ENCODE measurements at regions not wholly inside any gene's neighbourhood (a gene's known extent, or its start where the extent isn't known, plus 50 kb on each side); places are given as distances from the start of the nearest gene placed in this dataset.

- H2AFZ ChIP-seq (ENCODE audit: low read length), result no peak overlapping the region
- H3K9me2 ChIP-seq (replicated peaks; ENCODE audit: low read length), result no peaks in the 10 kb centered on the region
- no peak overlapping the region for H3K9ac ChIP-seq (ENCODE audit: low read length)
- no peaks in the 10 kb centered on the region for H3K36me3 ChIP-seq (ENCODE audit: low read depth, low read length)
- peak; percentile 17 for DNase-seq
- POLR2A ChIA-PET (ENCODE audit: unreplicated experiment), result no interaction called here
- CTCF ChIA-PET, result no interaction called here
- no peaks in the 10 kb centered on the region for H3K27me3 ChIP-seq (ENCODE audit: low read length)
- H3K79me2 ChIP-seq (ENCODE audit: low read length), result no peaks in the 10 kb centered on the region
- no peak overlapping the region for H3K27ac ChIP-seq (ENCODE audit: low read length)
- no peak for ATAC-seq
- H3K4me3 ChIP-seq (ENCODE audit: low read length), result no peak overlapping the region
- intact Hi-C loops (cut with micrococcal nuclease), result no loop called here
- BruUV-seq (replicated peaks), result no TSS peak
- TF ChIP-seq, protein P1, sequence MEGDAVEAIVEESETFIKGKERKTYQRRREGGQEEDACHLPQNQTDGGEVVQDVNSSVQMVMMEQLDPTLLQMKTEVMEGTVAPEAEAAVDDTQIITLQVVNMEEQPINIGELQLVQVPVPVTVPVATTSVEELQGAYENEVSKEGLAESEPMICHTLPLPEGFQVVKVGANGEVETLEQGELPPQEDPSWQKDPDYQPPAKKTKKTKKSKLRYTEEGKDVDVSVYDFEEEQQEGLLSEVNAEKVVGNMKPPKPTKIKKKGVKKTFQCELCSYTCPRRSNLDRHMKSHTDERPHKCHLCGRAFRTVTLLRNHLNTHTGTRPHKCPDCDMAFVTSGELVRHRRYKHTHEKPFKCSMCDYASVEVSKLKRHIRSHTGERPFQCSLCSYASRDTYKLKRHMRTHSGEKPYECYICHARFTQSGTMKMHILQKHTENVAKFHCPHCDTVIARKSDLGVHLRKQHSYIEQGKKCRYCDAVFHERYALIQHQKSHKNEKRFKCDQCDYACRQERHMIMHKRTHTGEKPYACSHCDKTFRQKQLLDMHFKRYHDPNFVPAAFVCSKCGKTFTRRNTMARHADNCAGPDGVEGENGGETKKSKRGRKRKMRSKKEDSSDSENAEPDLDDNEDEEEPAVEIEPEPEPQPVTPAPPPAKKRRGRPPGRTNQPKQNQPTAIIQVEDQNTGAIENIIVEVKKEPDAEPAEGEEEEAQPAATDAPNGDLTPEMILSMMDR (conservative IDR thresholded peaks at IDR 0.05; ENCODE audit: low read depth, low read length), result no peak
- TF ChIP-seq EZH2phosphoT487 (IDR thresholded peaks at IDR 0.05; ENCODE audit: borderline replicate concordance, low read length) (no peak), EZH2 (IDR thresholded peaks at IDR 0.05; ENCODE audit: low read length, unreplicated experiment) (no peak)
- H3K4me2 ChIP-seq (ENCODE audit: low read length), result no peak overlapping the region
- peaks cover 8% of the 10 kb centered on the region; the same call in 1 of the 2 replicates for H3K9me3 ChIP-seq (ENCODE audit: low read length)
- H3F3A ChIP-seq (ENCODE audit: low read length, unreplicated experiment), result no peaks in the 10 kb centered on the region
- no peaks in the 10 kb centered on the region for H3K4me1 ChIP-seq (ENCODE audit: insufficient read depth, low read length)
- H4K20me1 ChIP-seq (ENCODE audit: low read length), result no peaks in the 10 kb centered on the region
These were observed 304.1 kb upstream of the TENM4 start for GRCh38 chr11:79744941-79745340.

DNA sequence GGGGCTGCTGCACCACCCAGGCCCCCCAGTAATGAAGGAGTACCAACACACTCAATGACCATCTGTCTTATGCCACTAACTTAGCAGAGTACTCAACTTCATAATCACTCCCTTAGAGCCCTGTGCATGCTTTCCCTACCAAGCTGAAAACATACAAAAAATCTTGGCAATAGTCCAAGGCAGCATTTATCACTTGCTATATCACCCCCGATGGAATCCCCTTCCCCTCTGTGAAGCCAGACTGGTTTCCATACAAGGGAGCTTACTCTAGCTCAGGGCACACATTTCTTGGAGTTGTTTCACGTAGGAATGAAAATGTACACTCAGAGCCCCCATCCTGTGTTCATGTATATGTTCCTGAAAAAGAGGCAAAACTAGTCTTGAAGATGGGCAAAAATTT lies 301.3 kb upstream of the TENM4 start:
- TF ChIP-seq EZH2phosphoT487 (IDR thresholded peaks at IDR 0.05; ENCODE audit: borderline replicate concordance, low read length), result no peak
- no peak for ATAC-seq
- no peaks in the 10 kb centered on the region for H4K20me1 ChIP-seq (ENCODE audit: low read length)
- no peaks in the 10 kb centered on the region for H3K27me3 ChIP-seq (ENCODE audit: low read length)
- H3K79me2 ChIP-seq (ENCODE audit: low read length), result no peaks in the 10 kb centered on the region
- no peaks in the 10 kb centered on the region for H3K4me1 ChIP-seq (ENCODE audit: insufficient read depth, low read length)
- ChIA-PET CTCF (no interaction called here), POLR2A (ENCODE audit: unreplicated experiment) (no interaction called here)
- no peaks in the 10 kb centered on the region for H3F3A ChIP-seq (ENCODE audit: low read length, unreplicated experiment)
- intact Hi-C loops (cut with micrococcal nuclease), result no loop called here
- no TSS peak for BruUV-seq (replicated peaks)
- no peak overlapping the region for H2AFZ ChIP-seq (ENCODE audit: low read length)
- H3K4me3 ChIP-seq (ENCODE audit: low read length), result no peak overlapping the region
- H3K36me3 ChIP-seq (ENCODE audit: low read depth, low read length), result no peaks in the 10 kb centered on the region
- no peaks in the 10 kb centered on the region for H3K9me2 ChIP-seq (replicated peaks; ENCODE audit: low read length)
- 0 out of 2 replicates have a peak, but pooled peaks cover 6% of the 10 kb centered on the region for H3K9me3 ChIP-seq (ENCODE audit: low read length)
- no peak for DNase-seq
- no peak overlapping the region for H3K4me2 ChIP-seq (ENCODE audit: low read length)
- H3K9ac ChIP-seq (ENCODE audit: low read length), result no peak overlapping the region
- no peak overlapping the region for H3K27ac ChIP-seq (ENCODE audit: low read length)

DNA sequence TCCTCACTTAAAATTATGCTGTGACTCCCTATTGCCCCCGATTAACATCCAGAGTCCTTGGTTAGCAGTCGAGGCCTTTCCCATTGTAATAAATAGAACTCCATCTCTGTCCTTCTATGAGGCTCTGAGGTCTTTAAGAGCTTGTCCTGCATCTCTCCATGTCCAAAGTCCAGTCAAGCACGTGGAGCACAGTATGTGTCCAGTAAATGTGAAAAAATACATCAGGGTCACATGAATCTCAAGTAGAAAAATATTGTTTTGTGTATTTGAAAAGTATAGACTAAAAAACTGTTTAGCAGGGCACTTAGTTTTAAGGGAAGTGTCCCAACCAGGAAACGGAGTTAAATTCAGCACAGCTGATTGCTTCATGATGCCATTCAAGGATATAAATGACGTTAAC lies 298.8 kb upstream of the TENM4 start:
- DNase-seq, result no peak
- Histone ChIP-seq H3K9ac (ENCODE audit: low read length) (no peak overlapping the region), H3K9me3 (ENCODE audit: low read length) (0 out of 2 replicates have a peak, but pooled peaks cover 6% of the 10 kb centered on the region), H3K36me3 (ENCODE audit: low read depth, low read length) (no peaks in the 10 kb centered on the region), H3K4me3 (ENCODE audit: low read length) (no peak overlapping the region), H3K27me3 (ENCODE audit: low read length) (no peaks in the 10 kb centered on the region), H2AFZ (ENCODE audit: low read length) (no peak overlapping the region), H4K20me1 (ENCODE audit: low read length) (no peaks in the 10 kb centered on the region), H3K79me2 (ENCODE audit: low read length) (no peaks in the 10 kb centered on the region), H3K9me2 (replicated peaks; ENCODE audit: low read length) (no peaks in the 10 kb centered on the region), H3F3A (ENCODE audit: low read length, unreplicated experiment) (no peaks in the 10 kb centered on the region), H3K4me2 (ENCODE audit: low read length) (no peak overlapping the region), H3K4me1 (ENCODE audit: insufficient read depth, low read length) (no peaks in the 10 kb centered on the region), H3K27ac (ENCODE audit: low read length) (no peak overlapping the region)
- POLR2A ChIA-PET (ENCODE audit: unreplicated experiment), result no interaction called here
- no peak for ATAC-seq
- intact Hi-C loops (cut with micrococcal nuclease), result no loop called here
- CTCF ChIA-PET, result no interaction called here
- TF ChIP-seq EZH2phosphoT487 (IDR thresholded peaks at IDR 0.05; ENCODE audit: borderline replicate concordance, low read length) (no peak), EZH2 (IDR thresholded peaks at IDR 0.05; ENCODE audit: low read length, unreplicated experiment) (no peak)
- BruUV-seq (replicated peaks), result no TSS peak

DNA sequence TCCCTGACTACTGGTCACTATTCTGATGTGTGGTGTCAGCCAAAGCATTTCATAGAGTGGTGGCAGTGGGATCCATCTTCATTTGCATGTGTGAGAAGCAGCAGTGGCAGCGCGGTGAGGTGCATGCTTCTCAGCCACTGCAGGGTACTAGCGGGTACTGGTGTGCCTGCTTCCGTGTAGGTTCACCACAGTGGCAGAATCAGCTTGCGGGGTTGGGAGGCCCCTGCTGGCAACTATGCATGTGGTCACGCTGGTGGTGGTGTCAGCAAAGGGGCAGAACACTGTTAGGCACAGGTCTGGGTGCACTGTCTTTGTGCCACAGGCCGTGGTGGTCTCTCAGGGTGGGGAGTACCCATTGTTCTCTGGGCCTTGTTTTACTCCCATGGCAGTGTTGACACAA lies 286.4 kb upstream of the TENM4 start:
- Histone ChIP-seq H3K36me3 (ENCODE audit: low read depth, low read length) (no peaks in the 10 kb centered on the region), H3K27me3 (ENCODE audit: low read length) (no peaks in the 10 kb centered on the region), H3F3A (ENCODE audit: low read length, unreplicated experiment) (no peaks in the 10 kb centered on the region), H4K20me1 (ENCODE audit: low read length) (no peaks in the 10 kb centered on the region), H3K9me3 (ENCODE audit: low read length) (peaks cover 18% of the 10 kb centered on the region; the same call in 1 of the 2 replicates), H2AFZ (ENCODE audit: low read length) (no peak overlapping the region), H3K9me2 (replicated peaks; ENCODE audit: low read length) (no peaks in the 10 kb centered on the region), H3K4me1 (ENCODE audit: insufficient read depth, low read length) (no peaks in the 10 kb centered on the region), H3K9ac (ENCODE audit: low read length) (no peak overlapping the region), H3K27ac (ENCODE audit: low read length) (no peak overlapping the region), H3K4me3 (ENCODE audit: low read length) (no peak overlapping the region), H3K79me2 (ENCODE audit: low read length) (no peaks in the 10 kb centered on the region), H3K4me2 (ENCODE audit: low read length) (no peak overlapping the region)
- TF ChIP-seq EZH2 (IDR thresholded peaks at IDR 0.05; ENCODE audit: low read length, unreplicated experiment) (no peak), EZH2phosphoT487 (IDR thresholded peaks at IDR 0.05; ENCODE audit: borderline replicate concordance, low read length) (no peak)
- TF ChIP-seq, protein P1 (conservative IDR thresholded peaks at IDR 0.05; ENCODE audit: low read depth, low read length), result no peak
- ATAC-seq, result no peak
- ChIA-PET CTCF (no interaction called here), POLR2A (ENCODE audit: unreplicated experiment) (no interaction called here)
- intact Hi-C loops (cut with micrococcal nuclease), result no loop called here
- DNase-seq, result no peak
- no TSS peak for BruUV-seq (replicated peaks)

All from PC-3 (cell line).